ENCODE measurements at regions not wholly inside any gene's neighbourhood (a gene's known extent, or its start where the extent isn't known, plus 50 kb on each side); places are given as distances from the start of the nearest gene placed in this dataset.

DNA sequence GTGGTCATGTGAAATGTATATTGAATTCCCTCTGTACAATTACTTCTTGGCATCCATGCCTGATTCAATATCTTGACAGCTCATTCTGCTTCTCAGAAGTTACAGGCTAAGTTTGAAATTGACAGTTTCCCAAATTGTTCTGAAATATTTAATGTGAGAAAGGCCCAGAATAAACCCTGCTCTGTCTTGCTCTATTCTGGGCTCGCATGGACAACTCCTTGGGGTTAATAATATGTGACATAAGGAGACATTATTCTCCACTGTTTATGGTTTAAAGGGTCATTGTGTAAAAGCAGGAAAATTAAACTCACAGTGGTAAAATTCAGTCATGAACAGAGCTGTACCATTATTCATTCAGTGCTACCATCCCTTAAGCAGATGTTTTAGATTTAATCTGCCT, 160.7 kb upstream of the CNTNAP5 start:
- Histone ChIP-seq H3F3A (ENCODE audit: insufficient read depth, low read length) (no peaks in the 10 kb centered on the region), H3K79me2 (ENCODE audit: low read length) (no peaks in the 10 kb centered on the region), H2AFZ (ENCODE audit: low read length) (no peak overlapping the region), H3K36me3 (replicated peaks; ENCODE audit: insufficient read depth, low read length) (no peaks in the 10 kb centered on the region), H3K27me3 (replicated peaks; ENCODE audit: insufficient read depth, low read length) (no peaks in the 10 kb centered on the region), H3K4me3 (ENCODE audit: low read length) (no peak overlapping the region), H3K4me1 (ENCODE audit: low read length) (no peaks in the 10 kb centered on the region), H3K9me2 (replicated peaks; ENCODE audit: insufficient read depth, low read length) (no peaks in the 10 kb centered on the region), H3K9ac (ENCODE audit: low read length) (no peak overlapping the region), H3K27ac (ENCODE audit: low read length) (no peak overlapping the region), H4K20me1 (ENCODE audit: insufficient read depth, low read length) (no peaks in the 10 kb centered on the region), H3K4me2 (ENCODE audit: low read depth, low read length) (no peak overlapping the region), H3K9me3 (replicated peaks; ENCODE audit: insufficient read depth, low read length) (no peaks in the 10 kb centered on the region)
- no peak for TF ChIP-seq EZH2 (optimal IDR thresholded peaks at IDR 0.05; ENCODE audit: low read depth, low read length)
- no peak for TF ChIP-seq EZH2phosphoT487 (IDR thresholded peaks at IDR 0.05; ENCODE audit: low read length)
- no peak for DNase-seq

DNA sequence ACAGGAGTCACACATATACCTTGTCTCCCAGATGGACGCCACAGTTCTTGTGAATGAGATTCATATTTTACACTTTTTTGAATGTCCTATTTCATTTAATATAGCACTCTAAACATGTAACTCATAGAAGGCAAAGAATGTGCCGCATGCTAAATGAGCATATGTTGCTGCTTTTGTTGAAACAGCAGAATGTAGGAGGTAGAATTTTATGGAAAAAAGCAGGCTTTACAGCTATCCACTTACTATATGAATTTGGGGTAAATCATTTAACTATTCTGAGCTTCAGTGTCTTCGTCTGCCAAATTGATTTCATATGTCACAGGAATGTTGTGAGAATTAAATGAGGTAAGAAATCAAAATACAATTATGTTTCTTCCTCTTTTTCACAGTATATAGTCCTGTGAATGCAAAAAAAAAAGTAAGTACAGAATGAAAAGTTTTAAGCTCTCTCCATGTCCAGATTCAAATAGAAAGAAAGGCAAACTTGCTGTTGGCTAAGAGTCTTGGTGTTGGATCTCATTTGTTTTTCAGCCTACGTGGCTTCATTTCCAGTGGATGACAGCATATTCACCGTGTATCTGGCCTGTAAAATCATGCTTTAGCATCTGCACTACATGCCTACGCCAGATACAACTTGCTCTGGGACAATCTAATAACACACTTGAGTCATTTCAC, 154.7 kb upstream of the CNTNAP5 start:
- no peak overlapping the region for H2AFZ ChIP-seq (ENCODE audit: low read length)
- no peak overlapping the region for H3K4me2 ChIP-seq (ENCODE audit: low read depth, low read length)
- no peaks in the 10 kb centered on the region for H3K36me3 ChIP-seq (replicated peaks; ENCODE audit: insufficient read depth, low read length)
- no peak overlapping the region for H3K4me3 ChIP-seq (ENCODE audit: low read length)
- H3K9ac ChIP-seq (ENCODE audit: low read length): no peak overlapping the region
- no peaks in the 10 kb centered on the region for H3K27me3 ChIP-seq (replicated peaks; ENCODE audit: insufficient read depth, low read length)
- H3K9me3 ChIP-seq (replicated peaks; ENCODE audit: insufficient read depth, low read length): no peaks in the 10 kb centered on the region
- H3K9me2 ChIP-seq (replicated peaks; ENCODE audit: insufficient read depth, low read length): no peaks in the 10 kb centered on the region
- no peak for DNase-seq
- H3F3A ChIP-seq (ENCODE audit: insufficient read depth, low read length): no peaks in the 10 kb centered on the region
- H3K4me1 ChIP-seq (ENCODE audit: low read length): no peaks in the 10 kb centered on the region
- no peaks in the 10 kb centered on the region for H3K79me2 ChIP-seq (ENCODE audit: low read length)
- no peaks in the 10 kb centered on the region for H4K20me1 ChIP-seq (ENCODE audit: insufficient read depth, low read length)
- TF ChIP-seq EZH2phosphoT487 (IDR thresholded peaks at IDR 0.05; ENCODE audit: low read length) (no peak), EZH2 (optimal IDR thresholded peaks at IDR 0.05; ENCODE audit: low read depth, low read length) (no peak)
- TF ChIP-seq, protein P1, sequence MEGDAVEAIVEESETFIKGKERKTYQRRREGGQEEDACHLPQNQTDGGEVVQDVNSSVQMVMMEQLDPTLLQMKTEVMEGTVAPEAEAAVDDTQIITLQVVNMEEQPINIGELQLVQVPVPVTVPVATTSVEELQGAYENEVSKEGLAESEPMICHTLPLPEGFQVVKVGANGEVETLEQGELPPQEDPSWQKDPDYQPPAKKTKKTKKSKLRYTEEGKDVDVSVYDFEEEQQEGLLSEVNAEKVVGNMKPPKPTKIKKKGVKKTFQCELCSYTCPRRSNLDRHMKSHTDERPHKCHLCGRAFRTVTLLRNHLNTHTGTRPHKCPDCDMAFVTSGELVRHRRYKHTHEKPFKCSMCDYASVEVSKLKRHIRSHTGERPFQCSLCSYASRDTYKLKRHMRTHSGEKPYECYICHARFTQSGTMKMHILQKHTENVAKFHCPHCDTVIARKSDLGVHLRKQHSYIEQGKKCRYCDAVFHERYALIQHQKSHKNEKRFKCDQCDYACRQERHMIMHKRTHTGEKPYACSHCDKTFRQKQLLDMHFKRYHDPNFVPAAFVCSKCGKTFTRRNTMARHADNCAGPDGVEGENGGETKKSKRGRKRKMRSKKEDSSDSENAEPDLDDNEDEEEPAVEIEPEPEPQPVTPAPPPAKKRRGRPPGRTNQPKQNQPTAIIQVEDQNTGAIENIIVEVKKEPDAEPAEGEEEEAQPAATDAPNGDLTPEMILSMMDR (IDR thresholded peaks at IDR 0.05; ENCODE audit: low read length): no peak
- H3K27ac ChIP-seq (ENCODE audit: low read length): no peak overlapping the region

DNA sequence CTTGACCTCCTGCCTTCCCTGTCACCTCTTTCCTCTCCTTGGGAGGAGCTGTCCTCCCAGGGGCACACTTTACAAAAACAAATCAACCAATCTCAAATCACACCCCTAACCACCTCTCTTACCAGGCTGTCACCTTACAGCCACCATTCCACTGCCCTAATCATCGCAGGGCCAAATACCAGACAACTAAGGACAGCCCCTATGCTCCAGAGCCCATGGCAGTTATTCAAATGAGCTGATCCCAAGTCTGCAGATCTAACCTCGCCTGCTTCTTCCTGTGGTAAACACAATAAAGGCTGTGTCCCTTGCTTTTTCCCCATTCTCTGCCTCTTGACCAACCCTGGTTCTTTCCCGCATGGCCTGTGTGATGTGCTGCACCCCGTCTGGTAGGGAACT, 154.2 kb upstream of the CNTNAP5 start:
- H2AFZ ChIP-seq (ENCODE audit: low read length): no peak overlapping the region

DNA sequence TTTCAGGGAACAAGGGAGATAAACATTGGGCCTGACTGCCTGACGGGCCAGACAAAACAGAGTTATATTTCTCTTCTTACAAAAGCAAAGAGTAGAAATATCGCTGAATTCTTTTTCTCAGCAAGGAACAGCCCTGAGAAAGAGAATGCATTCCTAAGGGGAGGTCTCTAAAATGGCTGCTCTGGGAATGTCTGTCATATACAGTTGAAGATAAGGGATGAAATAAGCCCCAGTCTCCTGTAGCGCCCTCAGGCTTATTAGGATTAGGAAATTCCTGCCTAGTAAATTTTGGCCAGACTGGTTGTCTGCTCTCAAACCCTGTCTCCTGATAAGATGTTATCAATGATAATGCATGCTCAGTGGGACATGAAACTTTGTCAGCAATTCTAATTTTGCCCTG, 134.9 kb upstream of the CNTNAP5 start:
- H3K27me3 ChIP-seq (replicated peaks; ENCODE audit: insufficient read depth, low read length): no peaks in the 10 kb centered on the region
- H3K4me1 ChIP-seq (ENCODE audit: low read length): no peaks in the 10 kb centered on the region
- no peak overlapping the region for H3K4me3 ChIP-seq (ENCODE audit: low read length)
- no peaks in the 10 kb centered on the region for H3K79me2 ChIP-seq (ENCODE audit: low read length)
- no peaks in the 10 kb centered on the region for H4K20me1 ChIP-seq (ENCODE audit: insufficient read depth, low read length)
- no peak for DNase-seq
- H3K27ac ChIP-seq (ENCODE audit: low read length): no peak overlapping the region
- TF ChIP-seq, protein P1 (IDR thresholded peaks at IDR 0.05; ENCODE audit: low read length): no peak
- TF ChIP-seq EZH2phosphoT487 (IDR thresholded peaks at IDR 0.05; ENCODE audit: low read length) (no peak), EZH2 (optimal IDR thresholded peaks at IDR 0.05; ENCODE audit: low read depth, low read length) (no peak)
- no peak overlapping the region for H3K9ac ChIP-seq (ENCODE audit: low read length)
- no peaks in the 10 kb centered on the region for H3K36me3 ChIP-seq (replicated peaks; ENCODE audit: insufficient read depth, low read length)
- no peaks in the 10 kb centered on the region for H3K9me3 ChIP-seq (replicated peaks; ENCODE audit: insufficient read depth, low read length)
- no peak overlapping the region for H3K4me2 ChIP-seq (ENCODE audit: low read depth, low read length)
- no peaks in the 10 kb centered on the region for H3F3A ChIP-seq (ENCODE audit: insufficient read depth, low read length)
- no peaks in the 10 kb centered on the region for H3K9me2 ChIP-seq (replicated peaks; ENCODE audit: insufficient read depth, low read length)
- H2AFZ ChIP-seq (ENCODE audit: low read length): no peak overlapping the region

More for the DNA sequence above, 154.2 kb upstream of the CNTNAP5 start:
- no peak overlapping the region for H3K9ac ChIP-seq (ENCODE audit: low read length)
- H3K36me3 ChIP-seq (replicated peaks; ENCODE audit: insufficient read depth, low read length): no peaks in the 10 kb centered on the region
- no peaks in the 10 kb centered on the region for H3K9me3 ChIP-seq (replicated peaks; ENCODE audit: insufficient read depth, low read length)
- H3K79me2 ChIP-seq (ENCODE audit: low read length): no peaks in the 10 kb centered on the region
- no peak overlapping the region for H3K27ac ChIP-seq (ENCODE audit: low read length)
- TF ChIP-seq, protein P1 (IDR thresholded peaks at IDR 0.05; ENCODE audit: low read length): no peak
- no peak for TF ChIP-seq EZH2 (optimal IDR thresholded peaks at IDR 0.05; ENCODE audit: low read depth, low read length)
- no peak for TF ChIP-seq EZH2phosphoT487 (IDR thresholded peaks at IDR 0.05; ENCODE audit: low read length)
- H3F3A ChIP-seq (ENCODE audit: insufficient read depth, low read length): no peaks in the 10 kb centered on the region
- no peak for DNase-seq
- no peaks in the 10 kb centered on the region for H3K27me3 ChIP-seq (replicated peaks; ENCODE audit: insufficient read depth, low read length)
- H3K4me3 ChIP-seq (ENCODE audit: low read length): no peak overlapping the region
- H4K20me1 ChIP-seq (ENCODE audit: insufficient read depth, low read length): no peaks in the 10 kb centered on the region
- H3K9me2 ChIP-seq (replicated peaks; ENCODE audit: insufficient read depth, low read length): no peaks in the 10 kb centered on the region
- no peak overlapping the region for H3K4me2 ChIP-seq (ENCODE audit: low read depth, low read length)
- H3K4me1 ChIP-seq (ENCODE audit: low read length): no peaks in the 10 kb centered on the region
